ENCODE measurements at regions not wholly inside any gene's neighbourhood (a gene's known extent, or its start where the extent isn't known, plus 50 kb on each side); places are given as distances from the start of the nearest gene placed in this dataset.

DNA sequence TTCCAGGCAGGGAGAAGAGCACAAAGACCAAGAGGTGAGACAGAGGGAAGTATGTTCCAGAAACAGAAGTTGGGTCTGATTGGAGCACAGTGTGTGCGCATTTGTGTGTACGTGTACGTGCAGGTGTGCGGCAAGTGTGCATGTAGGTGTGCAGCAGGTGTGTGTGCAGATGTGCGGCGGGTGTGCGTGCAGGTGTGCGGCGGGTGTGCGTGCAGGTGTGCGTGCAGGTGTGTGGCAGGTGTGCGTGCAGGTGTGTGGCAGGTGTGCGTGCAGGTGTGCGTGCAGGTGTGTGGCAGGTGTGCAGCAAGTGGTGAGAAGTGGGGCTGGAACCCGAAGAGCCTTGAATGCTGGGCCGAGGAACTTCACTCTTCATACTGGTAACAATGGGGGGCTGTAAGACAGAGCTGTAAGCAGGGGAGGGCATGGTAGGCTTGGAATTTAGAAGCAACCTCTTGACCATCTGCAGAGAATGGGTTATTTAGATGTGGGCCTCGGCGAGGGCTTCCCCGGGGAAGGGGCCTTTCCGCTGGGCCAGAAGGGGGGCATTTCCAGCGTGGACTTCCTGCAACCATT, 118.0 kb upstream of the WNT4 start:
- H4K20me1 ChIP-seq (ENCODE audit: insufficient read depth, low read length) = peaks cover 5% of the 10 kb centered on the region
- no peak overlapping the region for H3K9ac ChIP-seq (ENCODE audit: low read depth, low read length)
- peaks cover 9% of the 10 kb centered on the region for H3K27me3 ChIP-seq (ENCODE audit: insufficient read depth, low read length, poor library complexity)
- ATAC-seq (ENCODE audit: insufficient read depth, low read depth) (no peak), DNase-seq (no peak)
- no peak overlapping the region for H3K27ac ChIP-seq (ENCODE audit: low read length)
- TF ChIP-seq EZH2 (IDR thresholded peaks at IDR 0.05; ENCODE audit: borderline replicate concordance, low read depth, low read length, severe bottlenecking) = no peak
- TF ChIP-seq, protein P1, sequence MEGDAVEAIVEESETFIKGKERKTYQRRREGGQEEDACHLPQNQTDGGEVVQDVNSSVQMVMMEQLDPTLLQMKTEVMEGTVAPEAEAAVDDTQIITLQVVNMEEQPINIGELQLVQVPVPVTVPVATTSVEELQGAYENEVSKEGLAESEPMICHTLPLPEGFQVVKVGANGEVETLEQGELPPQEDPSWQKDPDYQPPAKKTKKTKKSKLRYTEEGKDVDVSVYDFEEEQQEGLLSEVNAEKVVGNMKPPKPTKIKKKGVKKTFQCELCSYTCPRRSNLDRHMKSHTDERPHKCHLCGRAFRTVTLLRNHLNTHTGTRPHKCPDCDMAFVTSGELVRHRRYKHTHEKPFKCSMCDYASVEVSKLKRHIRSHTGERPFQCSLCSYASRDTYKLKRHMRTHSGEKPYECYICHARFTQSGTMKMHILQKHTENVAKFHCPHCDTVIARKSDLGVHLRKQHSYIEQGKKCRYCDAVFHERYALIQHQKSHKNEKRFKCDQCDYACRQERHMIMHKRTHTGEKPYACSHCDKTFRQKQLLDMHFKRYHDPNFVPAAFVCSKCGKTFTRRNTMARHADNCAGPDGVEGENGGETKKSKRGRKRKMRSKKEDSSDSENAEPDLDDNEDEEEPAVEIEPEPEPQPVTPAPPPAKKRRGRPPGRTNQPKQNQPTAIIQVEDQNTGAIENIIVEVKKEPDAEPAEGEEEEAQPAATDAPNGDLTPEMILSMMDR (IDR thresholded peaks at IDR 0.05; ENCODE audit: borderline replicate concordance, extremely low read depth, low read length, poor library complexity, severe bottlenecking) = no peak
- H3K4me1 ChIP-seq (ENCODE audit: insufficient read depth, low read length) = no peaks in the 10 kb centered on the region
- H3K36me3 ChIP-seq (ENCODE audit: insufficient read depth, low read length) = no peaks in the 10 kb centered on the region
- no peak overlapping the region for H3K4me3 ChIP-seq (ENCODE audit: low read depth in 1 of 2, low read length in 2 of 2)
- H3K79me2 ChIP-seq (ENCODE audit: insufficient read depth, low read length) = no peaks in the 10 kb centered on the region
- H2AFZ ChIP-seq (ENCODE audit: low read depth, low read length) = no peak overlapping the region
- H3K4me2 ChIP-seq (ENCODE audit: insufficient read depth, low read length) = no peak overlapping the region
- no peaks in the 10 kb centered on the region for H3K9me3 ChIP-seq (ENCODE audit: insufficient read depth, low read length, severe bottlenecking)

DNA sequence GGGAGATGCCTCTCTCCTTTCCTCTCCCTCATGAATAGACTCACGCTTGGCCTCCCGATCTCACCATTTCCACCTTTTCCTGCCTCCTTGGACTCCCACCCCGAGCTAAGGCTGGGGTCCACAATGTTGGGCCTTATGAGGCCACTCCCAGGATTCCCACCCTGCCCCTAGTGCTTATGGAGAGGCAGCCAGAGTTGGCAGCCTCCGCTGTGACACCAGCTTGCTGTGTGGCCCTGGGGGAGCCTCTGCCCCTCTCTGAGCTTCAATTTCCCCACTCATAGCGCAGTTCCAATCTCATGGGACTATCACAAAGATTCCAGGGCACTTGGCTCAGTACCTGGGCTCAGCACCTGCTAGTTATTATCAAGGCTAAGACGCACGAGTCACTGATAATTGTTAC, 118.7 kb upstream of the WNT4 start:
- peaks cover 5% of the 10 kb centered on the region; the same call in 1 of the 2 replicates for H4K20me1 ChIP-seq (ENCODE audit: insufficient read depth, low read length)
- no peak overlapping the region for H3K4me2 ChIP-seq (ENCODE audit: insufficient read depth, low read length)
- no peak overlapping the region for H3K4me3 ChIP-seq (ENCODE audit: low read depth in 1 of 2, low read length in 2 of 2)
- no peak for DNase-seq
- no peak overlapping the region for H3K9ac ChIP-seq (ENCODE audit: low read depth, low read length)
- no peak overlapping the region for H2AFZ ChIP-seq (ENCODE audit: low read depth, low read length)
- no peaks in the 10 kb centered on the region for H3K36me3 ChIP-seq (ENCODE audit: insufficient read depth, low read length)
- no peaks in the 10 kb centered on the region for H3K9me3 ChIP-seq (ENCODE audit: insufficient read depth, low read length, severe bottlenecking)
- H3K79me2 ChIP-seq (ENCODE audit: insufficient read depth, low read length) = no peaks in the 10 kb centered on the region
- no peak for ATAC-seq (ENCODE audit: insufficient read depth, low read depth)
- H3K27me3 ChIP-seq (ENCODE audit: insufficient read depth, low read length, poor library complexity) = peaks cover 9% of the 10 kb centered on the region
- no peaks in the 10 kb centered on the region for H3K4me1 ChIP-seq (ENCODE audit: insufficient read depth, low read length)
- H3K27ac ChIP-seq (ENCODE audit: low read length) = no peak overlapping the region
- TF ChIP-seq, protein P1 (IDR thresholded peaks at IDR 0.05; ENCODE audit: borderline replicate concordance, extremely low read depth, low read length, poor library complexity, severe bottlenecking) = no peak
- no peak for TF ChIP-seq EZH2 (IDR thresholded peaks at IDR 0.05; ENCODE audit: borderline replicate concordance, low read depth, low read length, severe bottlenecking)

DNA sequence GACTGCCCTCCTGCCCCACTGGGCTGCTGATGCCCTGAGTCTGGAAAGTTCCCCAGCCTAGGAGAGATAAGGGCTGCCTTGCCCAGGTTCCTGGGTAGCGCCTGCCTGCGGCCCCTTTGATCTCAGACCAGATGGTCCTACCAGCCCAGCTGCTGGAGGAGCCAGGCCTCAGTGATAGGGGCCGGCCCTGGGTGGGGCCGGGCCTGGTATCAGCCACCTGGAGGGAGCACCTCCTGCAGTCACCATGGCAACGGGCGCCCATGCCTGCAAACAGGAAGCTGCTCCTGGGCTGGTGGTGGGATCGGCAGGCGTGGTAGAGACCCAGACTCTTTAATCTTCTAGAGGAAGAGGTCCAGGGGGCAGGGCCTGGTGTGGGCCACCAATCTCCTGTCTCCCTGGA, 119.7 kb upstream of the WNT4 start:
- DNase-seq = peak; percentile 48
- Histone ChIP-seq H3K4me2 (ENCODE audit: insufficient read depth, low read length) (no peak overlapping the region), H3K9ac (ENCODE audit: low read depth, low read length) (no peak overlapping the region), H3K79me2 (ENCODE audit: insufficient read depth, low read length) (no peaks in the 10 kb centered on the region), H3K4me1 (ENCODE audit: insufficient read depth, low read length) (no peaks in the 10 kb centered on the region), H3K36me3 (ENCODE audit: insufficient read depth, low read length) (no peaks in the 10 kb centered on the region), H3K9me3 (ENCODE audit: insufficient read depth, low read length, severe bottlenecking) (no peaks in the 10 kb centered on the region), H3K27ac (ENCODE audit: low read length) (no peak overlapping the region), H2AFZ (ENCODE audit: low read depth, low read length) (no peak overlapping the region), H3K27me3 (ENCODE audit: insufficient read depth, low read length, poor library complexity) (peaks cover 3% of the 10 kb centered on the region), H3K4me3 (ENCODE audit: low read depth in 1 of 2, low read length in 2 of 2) (no peak overlapping the region), H4K20me1 (ENCODE audit: insufficient read depth, low read length) (peaks cover 5% of the 10 kb centered on the region; the same call in 1 of the 2 replicates)
- peak; percentile 58 for ATAC-seq (ENCODE audit: insufficient read depth, low read depth)
- TF ChIP-seq, protein P1 (IDR thresholded peaks at IDR 0.05; ENCODE audit: borderline replicate concordance, extremely low read depth, low read length, poor library complexity, severe bottlenecking) = no peak
- TF ChIP-seq EZH2 (IDR thresholded peaks at IDR 0.05; ENCODE audit: borderline replicate concordance, low read depth, low read length, severe bottlenecking) = no peak
